T-helper 1 cell treated with Interleukin-12 subunit alpha and Interleukin-12 subunit beta and Interleukin-4 antibody, amounts not matched to agents 30 μg/mL and 1 μg/mL, for 36 hours (primary cell): ENCODE measurements at regions not wholly inside any gene's neighbourhood (a gene's known extent, or its start where the extent isn't known, plus 50 kb on each side); places are given as distances from the start of the nearest gene placed in this dataset.
"Not testable (repeated sequence)": the region's sequence is repeated elsewhere in the genome, so short reads cannot be mapped to it uniquely, and the experiment has no call there.

ENCODE experiments used
- H3K27ac Mint-ChIP-seq: one replicate; pipeline ENCODE4 v1.8.0; 2021; ENCODE audit warnings: mild to moderate bottlenecking, mixed read lengths
- H3K27me3 Mint-ChIP-seq: one replicate; pipeline ENCODE4 v1.8.0; 2021; ENCODE audit warnings: low read depth, mixed read lengths
- H3K36me3 Mint-ChIP-seq: one replicate; pipeline ENCODE4 v1.8.0; 2021; ENCODE audit warnings: low read depth, mixed read lengths
- H3K4me1 Mint-ChIP-seq: one replicate; pipeline ENCODE4 v1.8.0; 2021; ENCODE audit warnings: low read depth, mixed read lengths
- H3K4me3 Mint-ChIP-seq: one replicate; pipeline ENCODE4 v1.8.0; 2021; ENCODE audit warnings: mild to moderate bottlenecking, moderate library complexity, mixed read lengths
- H3K9me3 Mint-ChIP-seq: one replicate; pipeline ENCODE4 v1.8.0; 2021; ENCODE audit warnings: mixed read lengths

DNA sequence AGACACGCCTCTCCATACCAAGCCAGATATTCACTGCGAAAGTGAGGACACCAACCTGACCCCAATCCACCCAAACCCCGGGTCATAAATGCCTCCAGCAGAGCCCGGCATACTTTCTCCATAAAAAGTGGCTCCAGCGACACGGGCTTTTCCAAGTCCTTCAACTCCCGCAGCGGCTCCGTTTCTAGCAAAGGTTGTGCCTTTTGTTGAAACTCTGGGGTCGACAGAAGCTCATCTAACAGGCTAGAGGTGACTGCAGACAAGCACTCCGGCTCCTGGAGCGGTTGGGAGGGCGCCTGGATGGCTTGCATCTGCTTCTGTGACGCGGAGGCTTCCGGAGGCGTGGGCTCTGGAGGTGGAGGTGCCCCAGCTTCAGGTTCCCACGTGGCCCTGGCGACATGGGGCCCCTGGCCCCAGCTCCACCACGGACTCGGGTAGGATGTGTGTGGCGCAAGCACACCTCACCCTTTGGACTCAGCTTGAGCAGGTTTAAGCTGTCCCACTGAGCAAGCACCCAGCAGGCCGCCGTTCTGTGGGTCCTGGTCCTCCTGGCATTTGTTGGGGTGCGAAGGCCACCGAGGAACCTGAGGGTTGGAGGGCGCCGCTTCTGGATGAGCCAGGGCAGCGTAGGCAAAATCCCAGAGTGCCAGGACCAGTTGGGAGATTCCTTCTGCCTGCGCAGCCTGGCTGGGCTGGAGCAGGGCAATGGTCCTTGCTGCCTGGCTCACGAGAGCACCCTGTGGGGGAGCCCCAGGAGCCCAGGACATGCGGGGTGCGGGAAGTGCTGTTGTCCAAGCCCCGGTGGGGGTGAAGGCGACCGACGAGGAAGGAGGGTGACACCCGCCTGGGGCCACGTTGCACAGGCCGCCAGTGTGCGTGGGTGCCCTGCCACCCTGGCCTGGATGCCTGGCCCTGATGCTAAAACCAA, 186.3 kb downstream of the ALG10 start:
- H3K27me3 Mint-ChIP-seq = no peaks in the 10 kb centered on the region
- H3K27ac Mint-ChIP-seq = no peak overlapping the region
- H3K4me1 Mint-ChIP-seq = no peaks in the 10 kb centered on the region

DNA sequence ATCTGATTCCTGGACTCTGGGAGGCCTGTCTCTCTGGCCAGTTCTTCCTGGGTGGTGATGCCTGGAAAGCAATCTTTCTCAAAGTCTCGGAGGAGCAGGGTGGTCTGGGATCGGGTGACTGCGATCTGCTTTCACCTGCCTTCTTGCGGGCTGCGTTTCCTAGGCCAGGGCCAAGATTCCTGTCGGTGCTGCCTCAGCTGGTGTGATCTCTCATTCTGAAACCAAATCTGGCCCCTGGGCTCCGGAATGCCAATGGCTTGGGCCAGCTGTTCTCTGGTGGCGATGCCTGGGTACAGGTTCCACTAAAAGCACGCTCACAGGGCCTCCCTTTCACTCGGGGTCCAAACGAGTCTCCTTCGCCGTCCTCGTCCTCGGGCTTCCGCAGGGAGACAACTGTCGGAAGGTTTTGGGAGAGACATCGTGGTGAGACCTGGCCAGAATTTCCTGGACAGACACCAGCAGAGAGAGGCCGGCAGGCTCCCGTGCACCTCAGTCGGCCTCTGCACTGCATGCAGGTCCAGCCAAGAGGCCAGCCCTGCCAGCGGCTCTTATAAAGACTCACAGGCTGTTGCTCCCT, 187.1 kb downstream of the ALG10 start:
- Mint-ChIP-seq H3K36me3 (no peaks in the 10 kb centered on the region), H3K27ac (no peak overlapping the region), H3K4me1 (no peaks in the 10 kb centered on the region), H3K4me3 (no peak overlapping the region), H3K27me3 (no peaks in the 10 kb centered on the region), H3K9me3 (no peaks in the 10 kb centered on the region)

More for the DNA sequence above, 186.3 kb downstream of the ALG10 start:
- no peaks in the 10 kb centered on the region for H3K9me3 Mint-ChIP-seq
- no peak overlapping the region for H3K4me3 Mint-ChIP-seq
- no peaks in the 10 kb centered on the region for H3K36me3 Mint-ChIP-seq

GRCh38 chr12:34210183-34210582, 187.9 kb downstream of the ALG10 start:
- H3K4me1 Mint-ChIP-seq = no peaks in the 10 kb centered on the region
- H3K36me3 Mint-ChIP-seq = no peaks in the 10 kb centered on the region
- H3K4me3 Mint-ChIP-seq = no peak overlapping the region
- H3K27ac Mint-ChIP-seq = no peak overlapping the region
- no peaks in the 10 kb centered on the region for H3K9me3 Mint-ChIP-seq
- no peaks in the 10 kb centered on the region for H3K27me3 Mint-ChIP-seq

- no peaks in the 10 kb centered on the region for H3K9me3 Mint-ChIP-seq
- H3K27ac Mint-ChIP-seq = no peak overlapping the region
- H3K36me3 Mint-ChIP-seq = no peaks in the 10 kb centered on the region
- no peak overlapping the region for H3K4me3 Mint-ChIP-seq
- H3K27me3 Mint-ChIP-seq = no peaks in the 10 kb centered on the region
- no peaks in the 10 kb centered on the region for H3K4me1 Mint-ChIP-seq
Measured at GRCh38 chr12:34210689-34211530, 188.6 kb downstream of the ALG10 start.

- Mint-ChIP-seq H3K4me3 (no peak overlapping the region), H3K4me1 (peaks cover 3% of the 10 kb centered on the region), H3K36me3 (no peaks in the 10 kb centered on the region), H3K27ac (no peak overlapping the region), H3K27me3 (no peaks in the 10 kb centered on the region), H3K9me3 (no peaks in the 10 kb centered on the region)
Measured at GRCh38 chr12:34212651-34213050, 190.4 kb downstream of the ALG10 start.

GRCh38 chr12:34214011-34214410, 191.7 kb downstream of the ALG10 start:
- no peaks in the 10 kb centered on the region for H3K9me3 Mint-ChIP-seq
- H3K4me3 Mint-ChIP-seq = no peak overlapping the region
- H3K36me3 Mint-ChIP-seq = no peaks in the 10 kb centered on the region
- no peak overlapping the region for H3K27ac Mint-ChIP-seq
- peaks cover 7% of the 10 kb centered on the region for H3K27me3 Mint-ChIP-seq
- peaks cover 10% of the 10 kb centered on the region for H3K4me1 Mint-ChIP-seq

DNA sequence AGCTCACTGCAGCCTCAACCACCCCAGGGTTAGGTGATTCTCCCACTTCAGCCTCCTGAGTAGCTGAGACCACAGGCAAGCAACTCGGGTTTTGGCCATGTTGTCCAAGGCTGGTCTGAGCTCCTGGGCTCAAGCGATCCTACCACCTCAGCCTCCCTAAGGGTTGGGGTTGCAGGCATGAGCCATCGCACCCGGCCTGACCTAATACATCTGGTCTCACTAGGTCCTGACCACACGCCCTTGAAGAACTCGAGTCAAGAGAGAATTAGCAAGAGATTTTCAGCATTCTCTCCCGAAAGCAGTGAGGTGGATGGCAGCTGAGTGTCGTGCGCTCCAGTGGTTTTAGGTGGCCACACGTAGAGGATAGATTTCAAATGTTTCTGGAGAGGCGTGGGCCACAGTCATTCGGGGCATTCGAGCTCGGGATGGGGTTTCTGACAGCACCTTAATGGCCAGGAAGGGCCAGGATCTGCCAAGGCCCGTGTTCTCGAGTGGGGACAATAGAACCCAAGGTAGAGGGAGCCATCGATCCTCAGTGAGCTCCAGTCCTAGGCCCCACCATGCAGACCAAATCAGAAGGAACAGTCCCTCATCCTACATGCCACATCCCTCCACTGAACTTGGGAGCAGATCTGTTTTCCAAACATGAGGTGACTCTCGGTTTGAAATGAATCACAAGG, 193.1 kb downstream of the ALG10 start:
- H3K27ac Mint-ChIP-seq = no peak overlapping the region
- H3K27me3 Mint-ChIP-seq = peaks cover 9% of the 10 kb centered on the region
- no peaks in the 10 kb centered on the region for H3K9me3 Mint-ChIP-seq
- H3K36me3 Mint-ChIP-seq = no peaks in the 10 kb centered on the region
- H3K4me3 Mint-ChIP-seq = no peak overlapping the region
- peaks cover 12% of the 10 kb centered on the region for H3K4me1 Mint-ChIP-seq

DNA sequence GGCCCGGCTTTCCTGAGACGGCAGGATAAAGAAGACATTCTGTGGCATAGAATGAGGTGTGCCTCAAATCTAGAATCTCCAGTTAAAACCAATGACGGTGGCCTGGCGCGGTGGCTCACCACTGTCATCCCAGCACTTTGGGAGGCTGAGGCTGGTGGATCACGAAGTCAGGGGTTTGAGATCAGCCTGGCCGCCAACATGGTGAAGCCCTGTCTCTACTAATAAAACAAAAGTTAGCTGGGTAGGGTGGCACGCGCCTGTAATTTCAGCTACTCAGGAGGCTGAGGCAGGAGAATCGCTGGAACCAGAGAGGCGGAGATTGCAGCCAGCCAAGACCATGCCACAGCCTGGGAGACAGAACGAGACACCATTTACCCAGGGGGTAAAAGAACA, 193.6 kb downstream of the ALG10 start:
- Mint-ChIP-seq H3K27me3 (peaks cover 9% of the 10 kb centered on the region), H3K4me3 (no peak overlapping the region), H3K27ac (no peak overlapping the region), H3K9me3 (no peaks in the 10 kb centered on the region), H3K4me1 (peaks cover 12% of the 10 kb centered on the region), H3K36me3 (no peaks in the 10 kb centered on the region)

DNA sequence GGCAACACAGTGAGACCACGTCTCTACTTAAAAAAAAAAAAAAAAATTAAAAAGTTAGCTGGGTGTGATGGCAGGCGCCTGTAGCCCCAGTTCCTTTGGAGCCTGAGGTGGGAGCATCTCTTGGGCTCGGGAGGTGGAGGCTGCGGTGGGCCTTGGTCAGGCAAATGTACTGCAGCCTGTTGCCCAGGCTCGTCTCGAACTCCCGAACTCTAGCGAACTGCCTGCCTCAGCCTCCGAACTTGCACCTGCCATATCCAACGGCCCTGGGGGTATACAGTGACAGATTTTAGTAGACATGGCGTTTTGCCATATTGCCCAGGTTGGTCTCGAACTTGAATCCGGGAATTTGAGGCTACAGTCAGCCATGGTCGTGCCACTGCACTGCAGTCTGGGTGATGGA, 195.4 kb downstream of the ALG10 start:
- H3K27me3 Mint-ChIP-seq = peaks cover 9% of the 10 kb centered on the region

DNA sequence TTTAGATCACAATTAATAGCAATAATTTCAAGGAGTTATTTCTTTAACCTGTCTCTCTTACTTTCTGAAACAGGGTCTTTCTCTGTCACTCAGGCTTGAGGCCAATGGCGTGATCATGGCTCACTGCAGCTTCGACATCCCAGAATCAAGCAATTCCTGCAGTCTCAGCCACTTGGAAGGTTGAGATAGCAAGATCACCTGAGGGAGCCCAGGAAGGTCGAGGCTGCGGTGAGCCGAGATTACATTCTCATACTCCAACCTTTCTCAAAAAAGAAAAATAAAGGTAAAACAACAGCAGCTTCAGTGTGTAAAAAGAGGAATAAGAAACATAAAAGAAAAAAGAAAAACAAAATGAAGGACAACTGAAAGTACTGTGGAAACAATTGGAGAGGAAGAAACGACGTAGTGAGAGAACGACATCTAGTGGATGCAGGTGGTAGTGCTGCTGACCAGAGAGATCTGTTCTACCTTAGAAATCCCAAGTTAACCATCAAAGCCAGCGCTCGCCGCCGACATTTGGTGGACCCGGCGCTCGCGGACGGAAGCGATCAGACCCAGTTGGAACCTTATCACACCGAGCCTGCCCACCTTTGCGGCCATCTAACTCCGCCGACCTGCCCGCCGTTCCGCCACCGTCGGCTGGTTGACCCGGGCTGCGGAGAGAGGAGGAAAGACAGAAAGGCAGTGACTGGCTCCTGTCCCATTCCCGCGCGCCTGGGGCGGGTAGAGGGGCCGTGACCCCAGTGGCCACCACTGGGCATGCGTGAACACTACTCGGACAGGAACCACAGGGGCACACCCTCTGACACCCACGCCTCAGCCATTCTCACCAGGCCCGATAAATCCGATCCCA, 196.1 kb downstream of the ALG10 start:
- Mint-ChIP-seq H3K27me3 (peaks cover 9% of the 10 kb centered on the region), H3K4me3 (peak overlapping the region; percentile 86), H3K36me3 (no peaks in the 10 kb centered on the region), H3K4me1 (peaks cover 12% of the 10 kb centered on the region), H3K27ac (peak overlapping the region; percentile 54), H3K9me3 (no peaks in the 10 kb centered on the region)

More for the DNA sequence above, 195.4 kb downstream of the ALG10 start:
- Mint-ChIP-seq H3K27ac (no peak overlapping the region), H3K4me1 (peaks cover 12% of the 10 kb centered on the region), H3K4me3 (no peak overlapping the region), H3K36me3 (no peaks in the 10 kb centered on the region), H3K9me3 (no peaks in the 10 kb centered on the region)

DNA sequence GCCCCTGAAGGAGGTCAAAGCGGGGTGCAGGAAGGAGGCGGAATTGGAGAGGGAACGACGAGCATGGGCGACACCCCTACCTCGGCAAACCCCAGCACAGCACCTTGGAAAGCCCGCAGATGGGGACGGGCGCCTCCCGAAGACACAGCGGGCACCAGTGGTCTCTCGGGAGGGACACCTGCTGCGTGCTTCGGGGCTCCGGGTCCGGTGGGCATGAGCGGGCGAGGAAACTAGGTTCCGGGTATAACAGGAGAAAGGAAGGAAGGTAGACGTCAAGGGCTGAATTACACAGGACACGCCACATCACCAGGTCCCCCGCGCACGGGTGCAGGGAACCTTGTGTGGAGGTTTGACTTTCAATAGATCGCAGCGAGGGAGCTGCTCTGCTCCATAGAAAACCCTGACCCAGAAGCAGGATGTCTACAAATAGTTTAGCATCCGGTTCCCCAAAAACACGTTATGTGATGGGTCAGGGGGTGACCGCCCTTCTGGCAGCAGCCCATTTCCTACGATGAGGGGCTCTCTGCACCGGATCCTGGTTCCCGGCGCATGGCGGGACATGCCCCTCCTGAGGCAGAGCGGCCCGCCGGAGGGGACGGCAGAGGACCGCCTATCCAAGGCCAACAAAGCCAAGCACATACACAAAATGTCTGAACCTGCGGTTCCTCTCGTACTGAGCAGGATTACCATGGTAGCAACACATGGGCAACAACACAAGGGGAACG, 196.9 kb downstream of the ALG10 start:
- no peak overlapping the region for H3K27ac Mint-ChIP-seq

GRCh38 chr12:34220079-34220478, 197.8 kb downstream of the ALG10 start:
- H3K36me3 Mint-ChIP-seq, H3K4me3 Mint-ChIP-seq, H3K27me3 Mint-ChIP-seq, H3K27ac Mint-ChIP-seq, H3K9me3 Mint-ChIP-seq: not testable (repeated sequence)
- peaks cover 12% of the 10 kb centered on the region for H3K4me1 Mint-ChIP-seq

More for the DNA sequence above, 196.9 kb downstream of the ALG10 start:
- Mint-ChIP-seq H3K4me3 (peak overlapping the region; percentile 86), H3K9me3 (no peaks in the 10 kb centered on the region), H3K27me3 (peaks cover 9% of the 10 kb centered on the region), H3K4me1 (peaks cover 12% of the 10 kb centered on the region), H3K36me3 (no peaks in the 10 kb centered on the region)

DNA sequence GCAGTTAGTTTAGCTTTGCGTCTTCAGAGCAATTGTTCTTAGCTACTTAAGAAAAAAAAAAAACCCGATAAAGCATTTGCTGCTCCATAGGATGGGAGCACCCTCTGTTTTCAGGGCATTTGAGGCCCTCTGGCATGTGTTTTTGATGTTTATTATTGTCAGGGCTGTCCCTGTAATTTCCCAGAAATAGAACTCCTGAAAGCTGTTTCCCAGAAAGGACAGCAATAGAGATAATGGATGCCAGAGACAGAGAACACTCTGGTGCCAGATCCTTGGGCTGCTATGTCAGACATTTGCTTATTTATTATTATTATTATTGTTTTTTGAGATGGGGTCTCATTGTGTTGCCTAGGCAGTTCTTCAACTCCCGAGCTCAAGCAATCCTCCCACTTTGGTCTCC, 201.3 kb downstream of the ALG10 start:
- Mint-ChIP-seq H3K9me3 (peaks cover 10% of the 10 kb centered on the region), H3K4me1 (peaks cover 5% of the 10 kb centered on the region), H3K4me3 (no peak overlapping the region)

More for the DNA sequence above, 201.3 kb downstream of the ALG10 start:
- no peaks in the 10 kb centered on the region for H3K36me3 Mint-ChIP-seq
- H3K27me3 Mint-ChIP-seq = peaks cover 6% of the 10 kb centered on the region
- no peak overlapping the region for H3K27ac Mint-ChIP-seq
